ENCODE measurements at regions not wholly inside any gene's neighbourhood (a gene's known extent, or its start where the extent isn't known, plus 50 kb on each side); places are given as distances from the start of the nearest gene placed in this dataset.

DNA sequence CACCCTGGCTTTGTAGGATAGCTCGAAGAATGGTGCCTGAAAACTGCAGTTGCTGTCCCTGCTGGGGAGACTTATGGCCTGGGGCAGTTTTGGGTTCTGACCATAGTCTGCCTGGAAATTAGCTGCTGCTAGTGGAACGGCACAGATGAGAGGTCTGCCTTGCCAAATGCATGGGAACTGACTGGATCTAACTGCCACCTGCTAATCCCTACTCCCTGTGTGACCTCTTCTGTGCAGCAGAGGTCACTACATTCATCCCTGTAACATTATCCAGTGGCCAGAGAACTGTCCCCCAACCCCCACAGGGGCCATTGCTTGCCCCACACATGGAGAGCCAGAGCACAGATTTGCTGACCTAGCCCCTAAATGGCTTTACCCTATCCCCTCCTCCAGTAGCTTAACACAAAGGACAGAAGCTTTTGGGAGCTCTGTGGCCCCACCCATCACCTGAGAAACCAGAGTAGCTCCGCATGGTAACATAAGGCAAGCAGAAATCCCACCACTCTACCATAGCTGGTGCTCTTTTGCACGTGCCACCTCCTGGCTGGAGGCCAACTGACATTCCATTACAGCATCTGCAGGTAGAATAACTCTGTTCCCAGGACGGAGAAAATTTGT is 840.0 kb downstream of the EPHA3 start:
- H3K9me3 Mint-ChIP-seq (ENCODE audit: low read depth): peaks cover 3% of the 10 kb centered on the region
- H3K4me3 Mint-ChIP-seq (ENCODE audit: low read depth): no peak overlapping the region
- no peaks in the 10 kb centered on the region for H3K36me3 Mint-ChIP-seq (ENCODE audit: insufficient read depth)
- peaks cover 4% of the 10 kb centered on the region for H3K4me1 Mint-ChIP-seq (ENCODE audit: low read depth)
- H3K27ac Mint-ChIP-seq: no peak overlapping the region
- H3K27me3 Mint-ChIP-seq: no peaks in the 10 kb centered on the region
- TF ChIP-seq, protein P1, sequence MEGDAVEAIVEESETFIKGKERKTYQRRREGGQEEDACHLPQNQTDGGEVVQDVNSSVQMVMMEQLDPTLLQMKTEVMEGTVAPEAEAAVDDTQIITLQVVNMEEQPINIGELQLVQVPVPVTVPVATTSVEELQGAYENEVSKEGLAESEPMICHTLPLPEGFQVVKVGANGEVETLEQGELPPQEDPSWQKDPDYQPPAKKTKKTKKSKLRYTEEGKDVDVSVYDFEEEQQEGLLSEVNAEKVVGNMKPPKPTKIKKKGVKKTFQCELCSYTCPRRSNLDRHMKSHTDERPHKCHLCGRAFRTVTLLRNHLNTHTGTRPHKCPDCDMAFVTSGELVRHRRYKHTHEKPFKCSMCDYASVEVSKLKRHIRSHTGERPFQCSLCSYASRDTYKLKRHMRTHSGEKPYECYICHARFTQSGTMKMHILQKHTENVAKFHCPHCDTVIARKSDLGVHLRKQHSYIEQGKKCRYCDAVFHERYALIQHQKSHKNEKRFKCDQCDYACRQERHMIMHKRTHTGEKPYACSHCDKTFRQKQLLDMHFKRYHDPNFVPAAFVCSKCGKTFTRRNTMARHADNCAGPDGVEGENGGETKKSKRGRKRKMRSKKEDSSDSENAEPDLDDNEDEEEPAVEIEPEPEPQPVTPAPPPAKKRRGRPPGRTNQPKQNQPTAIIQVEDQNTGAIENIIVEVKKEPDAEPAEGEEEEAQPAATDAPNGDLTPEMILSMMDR (IDR thresholded peaks at IDR 0.05; ENCODE audit: unreplicated experiment): no peak
- DNase-seq (ENCODE audit: low spot score, unreplicated experiment): no peak

DNA sequence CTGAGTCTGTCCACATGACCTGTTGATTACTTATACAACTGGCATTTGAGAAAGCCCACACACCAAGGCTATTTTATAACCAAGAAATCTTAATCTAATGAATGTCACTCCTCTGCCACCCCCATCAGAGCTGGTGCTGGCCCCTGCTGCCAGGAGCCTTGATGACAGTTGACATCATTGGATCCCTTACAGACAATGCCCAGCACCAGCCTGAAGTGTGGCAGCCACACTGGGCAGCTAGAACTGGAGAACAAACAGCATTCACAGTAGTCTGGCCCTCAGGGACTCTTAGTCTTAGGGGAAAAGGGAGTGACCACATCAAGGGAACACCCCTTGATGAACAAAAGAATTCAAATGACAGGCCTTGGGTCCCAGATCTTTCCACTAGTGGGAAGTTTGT is 840.6 kb downstream of the EPHA3 start:
- H3K36me3 Mint-ChIP-seq (ENCODE audit: insufficient read depth): no peaks in the 10 kb centered on the region
- no peaks in the 10 kb centered on the region for H3K27me3 Mint-ChIP-seq
- peaks cover 4% of the 10 kb centered on the region for H3K4me1 Mint-ChIP-seq (ENCODE audit: low read depth)
- no peak overlapping the region for H3K27ac Mint-ChIP-seq
- no peak overlapping the region for H3K4me3 Mint-ChIP-seq (ENCODE audit: low read depth)
- no peak for DNase-seq (ENCODE audit: low spot score, unreplicated experiment)
- H3K9me3 Mint-ChIP-seq (ENCODE audit: low read depth): peaks cover 2% of the 10 kb centered on the region
- TF ChIP-seq, protein P1 (IDR thresholded peaks at IDR 0.05; ENCODE audit: unreplicated experiment): no peak

DNA sequence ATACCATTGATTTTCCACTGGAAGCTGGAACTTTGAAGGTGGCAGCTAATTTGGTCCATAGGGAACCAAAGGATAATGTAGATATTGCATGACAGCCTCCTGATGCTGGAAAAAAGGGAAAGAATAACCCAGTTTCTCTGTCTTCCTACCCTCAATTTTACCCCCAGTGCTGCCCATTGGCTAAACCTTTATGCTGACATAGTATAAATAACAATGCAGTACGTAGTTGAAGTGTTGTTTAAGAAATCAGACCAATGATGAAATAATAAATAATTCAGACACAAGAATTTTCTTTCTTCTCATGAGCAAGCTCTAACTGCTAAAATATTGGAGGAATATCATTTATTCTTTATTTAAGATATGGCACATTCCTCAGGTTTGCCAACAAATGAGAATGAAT is 843.4 kb downstream of the EPHA3 start:
- TF ChIP-seq, protein P1 (IDR thresholded peaks at IDR 0.05; ENCODE audit: unreplicated experiment): no peak
- Mint-ChIP-seq H3K4me3 (ENCODE audit: low read depth) (no peak overlapping the region), H3K27me3 (no peaks in the 10 kb centered on the region), H3K9me3 (ENCODE audit: low read depth) (no peaks in the 10 kb centered on the region), H3K4me1 (ENCODE audit: low read depth) (peaks cover 12% of the 10 kb centered on the region), H3K36me3 (ENCODE audit: insufficient read depth) (no peaks in the 10 kb centered on the region), H3K27ac (no peak overlapping the region)
- DNase-seq (ENCODE audit: low spot score, unreplicated experiment): no peak

DNA sequence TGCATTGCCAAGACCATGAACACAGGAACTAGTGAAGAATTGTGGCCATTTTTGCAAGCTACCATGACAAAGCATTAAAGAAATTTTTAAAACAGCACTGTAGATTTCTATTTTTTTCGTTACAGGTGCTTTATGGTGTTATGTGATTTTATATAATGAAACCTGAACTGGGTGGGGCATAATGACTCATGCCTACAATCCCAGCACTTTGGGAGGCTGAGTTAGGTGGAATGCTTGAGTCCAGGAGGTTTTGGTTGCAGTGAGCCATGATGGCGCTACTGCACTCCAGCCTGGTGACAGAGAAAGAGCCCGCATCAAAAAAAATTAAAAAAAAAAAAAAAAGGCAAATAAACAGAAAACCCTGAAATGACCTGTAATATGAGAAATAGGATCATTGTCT is 846.7 kb downstream of the EPHA3 start:
- Mint-ChIP-seq H3K27me3 (no peaks in the 10 kb centered on the region), H3K4me1 (ENCODE audit: low read depth) (peaks cover 8% of the 10 kb centered on the region), H3K27ac (no peak overlapping the region)

DNA sequence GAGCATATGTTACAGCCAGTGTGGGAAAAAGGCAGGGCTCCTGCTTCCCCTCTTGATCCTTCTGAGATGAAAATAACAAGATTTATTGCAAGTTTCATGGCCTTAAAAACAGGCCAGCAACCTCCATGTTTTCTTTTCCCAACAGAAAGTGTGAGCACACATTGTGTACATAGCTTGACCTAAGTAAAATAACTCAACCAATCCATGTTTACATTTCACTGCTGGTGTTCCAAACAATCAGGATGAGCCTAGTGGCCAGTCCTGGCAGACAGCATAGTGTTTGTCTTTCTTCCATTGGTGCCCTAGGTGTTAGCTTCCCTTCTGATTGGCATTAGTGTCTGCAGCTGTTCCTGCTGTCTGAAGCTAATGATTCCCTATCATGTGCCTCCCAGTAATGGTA is 847.7 kb downstream of the EPHA3 start:
- TF ChIP-seq, protein P1 (IDR thresholded peaks at IDR 0.05; ENCODE audit: unreplicated experiment): no peak
- Mint-ChIP-seq H3K36me3 (ENCODE audit: insufficient read depth) (no peaks in the 10 kb centered on the region), H3K27ac (no peak overlapping the region), H3K4me3 (ENCODE audit: low read depth) (no peak overlapping the region), H3K27me3 (no peaks in the 10 kb centered on the region), H3K9me3 (ENCODE audit: low read depth) (peaks cover 3% of the 10 kb centered on the region), H3K4me1 (ENCODE audit: low read depth) (peaks cover 8% of the 10 kb centered on the region)
- DNase-seq (ENCODE audit: low spot score, unreplicated experiment): no peak

More for the DNA sequence above, 846.7 kb downstream of the EPHA3 start:
- DNase-seq (ENCODE audit: low spot score, unreplicated experiment): no peak
- Mint-ChIP-seq H3K4me3 (ENCODE audit: low read depth) (no peak overlapping the region), H3K36me3 (ENCODE audit: insufficient read depth) (no peaks in the 10 kb centered on the region), H3K9me3 (ENCODE audit: low read depth) (peaks cover 3% of the 10 kb centered on the region)
- TF ChIP-seq, protein P1 (IDR thresholded peaks at IDR 0.05; ENCODE audit: unreplicated experiment): no peak
